CD8-positive, alpha-beta memory T cell (primary cell): ENCODE measurements at regions not wholly inside any gene's neighbourhood (a gene's known extent, or its start where the extent isn't known, plus 50 kb on each side); places are given as distances from the start of the nearest gene placed in this dataset.
A peak's percentile ranks its signal among the peaks of the same experiment; 100 is the strongest.

Experiments used
- CTCF ChIA-PET: fragments of 350-600 bp; sonication (Branson Sonifier 250); formaldehyde crosslinking; loops from one replicate; lab custom pipeline; 2021; ENCODE audit warnings: antibody characterized with exemption; lab: Charles Lee
- POLR2A ChIA-PET: fragments of 350-600 bp; sonication (Branson Sonifier 250); formaldehyde crosslinking; loops from one replicate; lab custom pipeline; 2021; ENCODE audit warnings: antibody characterized with exemption; lab: Charles Lee
- DNase-seq, 5 donors: peaks; one replicate each; pipeline versions ENCODE4 v3.0.0 to v3.0.0-alpha.2; 2020 to 2022; ENCODE audit warnings: mixed read lengths in 1 of 5
- H3K27ac ChIP-seq: one replicate; pipeline ENCODE4 v1.7.0; 2013; ENCODE audit warnings: low read depth, mild to moderate bottlenecking, low read length, moderate library complexity
- H3K27me3 ChIP-seq: 2 replicates; pipeline ENCODE4 v1.7.0; 2013; ENCODE audit warnings: low read length, mild to moderate bottlenecking; ENCODE audit not compliant: insufficient read depth, poor library complexity, severe bottlenecking
- H3K36me3 ChIP-seq: 2 replicates; pipeline ENCODE4 v1.7.0; 2013; ENCODE audit warnings: mild to moderate bottlenecking, low read length, moderate library complexity; ENCODE audit not compliant: insufficient read depth
- H3K4me1 ChIP-seq: 2 replicates; pipeline ENCODE4 v1.7.0; 2013; ENCODE audit warnings: mild to moderate bottlenecking, low read length, moderate library complexity; ENCODE audit not compliant: insufficient read depth
- H3K4me3 ChIP-seq: 2 replicates; pipeline ENCODE4 v1.7.0; 2013; ENCODE audit warnings: mild to moderate bottlenecking, low read length
- H3K9me3 ChIP-seq: 2 replicates; pipeline ENCODE4 v1.7.0; 2013; ENCODE audit warnings: mild to moderate bottlenecking, low read length
- H3K27ac Mint-ChIP-seq, 8 donors: one replicate each; pipeline ENCODE4 v1.8.0; 2020 to 2021; ENCODE audit warnings: mixed read lengths in 8 of 8, mild to moderate bottlenecking in 6 of 8, inconsistent platforms in 3 of 8, moderate library complexity in 3 of 8
- H3K27me3 Mint-ChIP-seq, 2 donors: one replicate each; pipeline ENCODE4 v1.8.0; 2020 to 2021; ENCODE audit warnings: mixed read lengths in 2 of 2, mild to moderate bottlenecking in 1 of 2, moderate library complexity in 1 of 2
- H3K36me3 Mint-ChIP-seq, 3 donors: one replicate each; pipeline ENCODE4 v1.8.0; 2020 to 2021; ENCODE audit warnings: mixed read lengths in 3 of 3, inconsistent platforms in 1 of 3, mild to moderate bottlenecking in 1 of 3
- H3K4me1 Mint-ChIP-seq, 3 donors: one replicate each; pipeline ENCODE4 v1.8.0; 2020 to 2021; ENCODE audit warnings: mixed read lengths in 3 of 3, inconsistent platforms in 1 of 3, mild to moderate bottlenecking in 1 of 3
- H3K4me3 Mint-ChIP-seq, 7 donors: one replicate each; pipeline ENCODE4 v1.8.0; 2020 to 2021; ENCODE audit warnings: mixed read lengths in 7 of 7, mild to moderate bottlenecking in 6 of 7, moderate library complexity in 4 of 7, inconsistent platforms in 2 of 7
- H3K9me3 Mint-ChIP-seq, 5 donors: one replicate each; pipeline ENCODE4 v1.8.0; 2020 to 2022; ENCODE audit warnings: mixed read lengths in 5 of 5, mild to moderate bottlenecking in 3 of 5, moderate library complexity in 2 of 5, inconsistent platforms in 1 of 5

- H3K27me3 Mint-ChIP-seq = peaks cover 14 to 25% of the 10 kb centered on the region in 2 donors
- Histone ChIP-seq H3K36me3 (no peaks in the 10 kb centered on the region), H3K27ac (no peak overlapping the region), H3K9me3 (no peaks in the 10 kb centered on the region), H3K27me3 (no peaks in the 10 kb centered on the region), H3K4me3 (no peak overlapping the region), H3K4me1 (peaks cover 17% of the 10 kb centered on the region)
- H3K4me3 Mint-ChIP-seq = no peak overlapping the region
- peaks cover 19 to 25% (median 20%) of the 10 kb centered on the region in 3 donors for H3K4me1 Mint-ChIP-seq
- CTCF ChIA-PET = no interaction called here
- no peaks in the 10 kb centered on the region for H3K36me3 Mint-ChIP-seq
- POLR2A ChIA-PET = no interaction called here
- H3K27ac Mint-ChIP-seq = peak overlapping the region in 3 of 8 donors; percentile 28 to 67 (median 64)
- H3K9me3 Mint-ChIP-seq = no peaks in the 10 kb centered on the region
- DNase-seq = no peak
Observed at GRCh38 chr13:31037874-31038500, 105.5 kb downstream of the TEX26 start.

DNA sequence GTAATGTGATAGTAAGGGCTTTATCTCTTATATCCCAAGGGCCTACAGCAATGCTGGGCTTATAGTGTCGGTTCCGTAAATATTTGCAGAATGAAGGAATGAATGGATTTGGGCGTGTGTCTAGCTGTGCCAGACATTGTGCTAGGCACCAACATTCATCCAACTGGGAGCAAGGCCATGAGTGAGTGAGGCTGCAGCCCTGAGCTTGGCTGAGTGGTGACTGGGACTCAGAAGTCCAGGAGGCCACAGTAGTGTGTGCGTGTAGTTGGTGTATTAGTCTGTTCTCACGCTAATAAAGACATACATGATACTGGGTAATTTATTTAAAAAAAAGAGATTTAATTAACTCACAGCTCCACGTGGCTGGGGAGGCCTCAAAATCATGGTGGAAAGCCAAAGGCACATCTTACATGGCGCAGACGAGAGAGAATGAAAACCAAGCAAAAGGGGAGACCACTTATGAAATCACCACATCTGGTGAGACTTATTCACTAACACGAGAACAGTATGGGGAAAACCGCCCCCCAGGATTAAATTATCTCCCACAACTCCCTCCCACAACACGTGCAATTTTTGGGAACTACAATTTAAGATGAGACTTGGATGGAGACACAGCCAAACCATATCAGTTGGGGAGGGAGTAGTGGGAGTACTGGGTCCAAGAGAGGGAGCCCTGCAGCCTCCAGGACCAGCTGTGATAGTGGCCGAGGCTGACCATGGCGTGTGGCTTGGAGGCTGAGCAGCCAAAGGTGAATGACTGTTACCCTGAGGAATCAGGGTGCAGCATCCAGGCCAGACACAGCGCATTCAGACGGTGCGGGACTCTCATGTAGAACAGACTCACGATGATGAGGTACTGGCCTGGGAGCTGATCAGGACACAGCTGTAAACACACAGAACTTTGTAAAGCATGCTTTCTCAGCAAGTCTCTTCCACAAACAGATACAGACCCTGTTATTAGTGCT lies 104.6 kb downstream of the TEX26 start:
- H3K9me3 ChIP-seq = no peaks in the 10 kb centered on the region
- peaks cover 13 to 28% of the 10 kb centered on the region in 2 donors for H3K27me3 Mint-ChIP-seq
- no peaks in the 10 kb centered on the region for H3K27me3 ChIP-seq
- no peak for DNase-seq
- peaks cover 19 to 20% (median 19%) of the 10 kb centered on the region in 3 donors for H3K4me1 Mint-ChIP-seq
- H3K36me3 ChIP-seq = no peaks in the 10 kb centered on the region
- H3K36me3 Mint-ChIP-seq = no peaks in the 10 kb centered on the region
- H3K27ac Mint-ChIP-seq = no peak overlapping the region
- H3K4me1 ChIP-seq = peaks cover 17% of the 10 kb centered on the region
- no peaks in the 10 kb centered on the region for H3K9me3 Mint-ChIP-seq
- POLR2A ChIA-PET = no interaction called here
- no peak overlapping the region for H3K27ac ChIP-seq
- H3K4me3 ChIP-seq = no peak overlapping the region
- H3K4me3 Mint-ChIP-seq = no peak overlapping the region
- CTCF ChIA-PET = no interaction called here

DNA sequence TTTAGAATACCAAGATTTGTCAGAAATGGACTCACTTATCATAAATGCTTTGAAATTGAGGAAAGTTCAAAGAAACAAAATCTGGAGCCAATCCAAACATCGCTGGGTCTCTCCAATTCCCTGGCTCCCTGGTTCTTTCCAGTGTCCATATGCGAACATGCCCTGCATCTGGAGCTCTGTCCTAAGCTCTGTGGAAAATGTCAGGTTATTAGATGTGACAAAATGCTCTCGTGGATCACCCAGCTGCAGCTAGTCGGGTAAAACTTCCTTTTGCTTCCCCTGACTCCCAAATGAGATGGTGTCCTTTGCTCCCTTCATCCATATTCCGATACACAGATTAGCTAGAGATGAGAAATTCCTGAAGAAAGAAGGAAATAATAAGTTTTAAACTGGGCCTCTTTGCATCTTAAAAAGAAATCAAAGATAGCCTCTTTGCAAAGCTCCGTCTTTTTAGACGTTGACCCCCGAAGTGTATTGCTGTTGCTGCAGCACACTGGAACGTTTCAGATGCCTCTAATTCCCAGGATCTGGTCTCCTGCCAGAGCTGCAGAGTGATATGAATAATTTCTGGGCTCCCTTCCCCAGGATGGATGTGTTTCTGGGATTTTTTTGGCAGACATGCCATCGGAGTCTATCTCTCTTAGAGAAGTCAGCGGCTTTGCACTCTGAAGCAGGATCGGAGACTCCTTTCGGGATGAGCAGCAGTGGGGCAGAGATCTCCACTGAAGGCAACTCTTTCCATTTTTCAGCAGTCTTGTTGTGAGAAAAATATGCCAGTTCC lies 102.9 kb downstream of the TEX26 start:
- H3K9me3 ChIP-seq = no peaks in the 10 kb centered on the region
- Mint-ChIP-seq H3K36me3 (no peaks in the 10 kb centered on the region), H3K4me1 (peaks cover 19% of the 10 kb centered on the region in 3 donors), H3K27me3 (peaks cover 13 to 22% of the 10 kb centered on the region in 2 donors), H3K9me3 (no peaks in the 10 kb centered on the region), H3K27ac (no peak overlapping the region), H3K4me3 (no peak overlapping the region)
- H3K4me3 ChIP-seq = no peak overlapping the region
- no peak overlapping the region for H3K27ac ChIP-seq
- POLR2A ChIA-PET = no interaction called here
- no peak for DNase-seq
- CTCF ChIA-PET = interaction anchor here (1.0 kb wide), 1 partner anchor 9 kb away, joined by 3 read pairs; no protein-coding TSS in a partner anchor
- no peaks in the 10 kb centered on the region for H3K36me3 ChIP-seq
- peaks cover 17% of the 10 kb centered on the region for H3K4me1 ChIP-seq
- no peaks in the 10 kb centered on the region for H3K27me3 ChIP-seq

DNA sequence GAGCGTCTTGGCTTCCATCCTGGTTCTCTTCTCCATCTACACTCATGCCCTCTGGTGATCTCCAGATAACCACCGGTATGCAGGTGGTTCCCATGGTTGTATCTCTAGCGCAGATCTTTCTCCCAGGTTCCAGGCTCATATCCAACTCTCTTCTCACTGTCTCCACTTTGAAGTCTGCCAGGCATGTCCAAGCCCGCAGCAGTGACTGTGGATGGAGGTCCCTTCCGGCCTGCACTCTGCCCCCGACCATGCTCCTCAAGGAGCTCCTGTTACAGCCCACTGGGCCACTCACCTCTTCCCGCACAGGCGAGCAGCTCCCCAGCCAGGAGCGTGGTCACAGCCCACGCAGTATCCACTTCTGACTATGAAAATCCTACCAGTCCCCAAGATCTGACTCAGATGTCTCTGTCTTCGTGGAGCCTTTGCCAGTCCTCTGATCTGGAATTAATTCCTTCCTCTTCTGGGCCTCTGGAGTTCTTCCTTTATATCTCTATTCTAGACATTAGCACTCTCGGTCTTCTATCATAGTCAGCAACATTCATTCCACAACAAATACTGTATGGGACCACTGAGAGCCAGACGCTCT lies 100.2 kb downstream of the TEX26 start:
- DNase-seq = no peak
- Mint-ChIP-seq H3K27me3 (peaks cover 13 to 25% of the 10 kb centered on the region in 2 donors), H3K27ac (no peak overlapping the region), H3K4me1 (no peaks in the 10 kb centered on the region), H3K9me3 (no peaks in the 10 kb centered on the region), H3K36me3 (no peaks in the 10 kb centered on the region), H3K4me3 (no peak overlapping the region)
- Histone ChIP-seq H3K27me3 (no peaks in the 10 kb centered on the region), H3K9me3 (no peaks in the 10 kb centered on the region), H3K4me1 (no peaks in the 10 kb centered on the region), H3K4me3 (no peak overlapping the region), H3K27ac (no peak overlapping the region), H3K36me3 (no peaks in the 10 kb centered on the region)
- ChIA-PET POLR2A (no interaction called here), CTCF (no interaction called here)

- no peaks in the 10 kb centered on the region for H3K9me3 ChIP-seq
- ChIA-PET CTCF (interaction anchor here (1.3 to 1.5 kb wide), 2 partner anchors 13 to 16 kb away, joined by 3 read pairs; no protein-coding TSS in a partner anchor), POLR2A (no interaction called here)
- no peak overlapping the region for H3K27ac ChIP-seq
- H3K9me3 Mint-ChIP-seq = no peaks in the 10 kb centered on the region
- no peaks in the 10 kb centered on the region for H3K27me3 ChIP-seq
- no peak overlapping the region for H3K4me3 Mint-ChIP-seq
- no peaks in the 10 kb centered on the region for H3K36me3 ChIP-seq
- H3K27me3 Mint-ChIP-seq = peaks cover 13 to 25% of the 10 kb centered on the region in 2 donors
- no peaks in the 10 kb centered on the region for H3K4me1 Mint-ChIP-seq
- no peak for DNase-seq
- H3K4me3 ChIP-seq = no peak overlapping the region
- H3K27ac Mint-ChIP-seq = no peak overlapping the region
- H3K36me3 Mint-ChIP-seq = no peaks in the 10 kb centered on the region
- no peaks in the 10 kb centered on the region for H3K4me1 ChIP-seq
Observed at GRCh38 chr13:31031482-31031881, 99.0 kb downstream of the TEX26 start.

- DNase-seq = no peak
- H3K9me3 ChIP-seq = no peaks in the 10 kb centered on the region
- H3K36me3 ChIP-seq = no peaks in the 10 kb centered on the region
- no peaks in the 10 kb centered on the region for H3K4me1 ChIP-seq
- Mint-ChIP-seq H3K4me3 (no peak overlapping the region), H3K27ac (no peak overlapping the region), H3K27me3 (peaks cover 7 to 18% of the 10 kb centered on the region in 2 donors), H3K9me3 (no peaks in the 10 kb centered on the region), H3K4me1 (no peaks in the 10 kb centered on the region), H3K36me3 (no peaks in the 10 kb centered on the region)
- POLR2A ChIA-PET = no interaction called here
- CTCF ChIA-PET = no interaction called here
- no peak overlapping the region for H3K4me3 ChIP-seq
- H3K27me3 ChIP-seq = no peaks in the 10 kb centered on the region
- H3K27ac ChIP-seq = no peak overlapping the region
Observed at GRCh38 chr13:31029102-31029501, 96.6 kb downstream of the TEX26 start.

DNA sequence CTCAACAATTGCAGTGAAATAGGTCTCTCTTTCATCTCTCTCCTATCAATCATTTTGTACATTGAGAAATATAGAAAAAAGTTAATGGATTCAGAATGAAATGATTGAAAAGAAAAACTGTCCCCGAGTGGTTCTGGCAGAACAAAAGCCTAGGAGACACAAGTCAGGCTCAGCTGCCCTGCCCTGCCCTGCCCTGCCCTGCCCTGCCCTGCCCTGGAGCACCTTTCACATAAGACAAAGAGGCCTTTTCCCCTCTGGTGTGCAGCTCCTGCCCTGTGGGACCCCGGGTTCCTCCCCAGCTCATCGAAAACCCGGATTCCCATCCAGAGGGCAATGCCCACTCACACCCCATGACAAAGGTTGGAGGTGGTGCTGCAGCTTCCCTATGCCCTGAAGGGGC lies 94.7 kb downstream of the TEX26 start:
- no peak overlapping the region for H3K27ac Mint-ChIP-seq
- CTCF ChIA-PET = interaction anchor here (1.7 kb wide), 1 partner anchor 17 kb away, joined by 4 read pairs; no protein-coding TSS in a partner anchor
- no peaks in the 10 kb centered on the region for H3K4me1 ChIP-seq
- H3K36me3 Mint-ChIP-seq = no peaks in the 10 kb centered on the region
- H3K4me3 ChIP-seq = no peak overlapping the region
- no peaks in the 10 kb centered on the region for H3K27me3 ChIP-seq
- no peaks in the 10 kb centered on the region for H3K9me3 Mint-ChIP-seq
- no peaks in the 10 kb centered on the region for H3K9me3 ChIP-seq
- H3K4me1 Mint-ChIP-seq = no peaks in the 10 kb centered on the region
- POLR2A ChIA-PET = no interaction called here
- H3K36me3 ChIP-seq = no peaks in the 10 kb centered on the region
- DNase-seq = no peak
- peaks cover 3 to 14% of the 10 kb centered on the region in 2 donors for H3K27me3 Mint-ChIP-seq
- no peak overlapping the region for H3K4me3 Mint-ChIP-seq
- H3K27ac ChIP-seq = no peak overlapping the region
